Erythroblast (primary cell): ENCODE measurements at regions not wholly inside any gene's neighbourhood (a gene's known extent, or its start where the extent isn't known, plus 50 kb on each side); places are given as distances from the start of the nearest gene placed in this dataset.

Source experiments
- DNase-seq, 2 experiments: peaks; one replicate each; lab custom pipeline; 2025; lab: John Stamatoyannopoulos, UW
- GATA1 ChIP-seq: IDR thresholded peaks from 2 replicates; pipeline ENCODE4 v1.6.1; 2011; ENCODE audit warnings: low read depth, mild to moderate bottlenecking, control low read depth, low read length, moderate library complexity
- POLR2A ChIP-seq: IDR thresholded peaks from 2 replicates; pipeline ENCODE4 v1.6.1; 2011; ENCODE audit warnings: mild to moderate bottlenecking, low read length

DNA sequence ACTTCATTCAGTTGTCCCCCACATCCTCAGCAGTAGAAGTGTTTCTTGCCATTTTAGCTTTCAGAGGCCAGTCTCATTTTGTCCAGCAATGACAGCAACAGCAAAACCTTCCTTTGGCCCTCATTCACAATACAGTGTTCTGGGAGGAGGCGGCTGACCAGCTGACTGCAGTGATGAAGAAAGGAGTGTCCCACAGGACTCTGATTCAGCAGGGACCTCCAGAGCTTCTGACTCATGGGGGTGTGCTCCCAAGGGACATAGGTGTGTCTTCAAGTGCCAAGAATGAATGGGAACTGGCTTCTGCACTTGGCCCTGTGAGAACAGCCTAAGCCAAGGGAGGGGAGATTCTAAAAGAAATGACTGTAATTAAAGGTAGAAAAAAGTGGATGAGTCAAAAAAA lies 147.0 kb upstream of the PELI1 start:
- DNase-seq: no peak
- no peak for TF ChIP-seq POLR2A
- TF ChIP-seq GATA1: no peak

DNA sequence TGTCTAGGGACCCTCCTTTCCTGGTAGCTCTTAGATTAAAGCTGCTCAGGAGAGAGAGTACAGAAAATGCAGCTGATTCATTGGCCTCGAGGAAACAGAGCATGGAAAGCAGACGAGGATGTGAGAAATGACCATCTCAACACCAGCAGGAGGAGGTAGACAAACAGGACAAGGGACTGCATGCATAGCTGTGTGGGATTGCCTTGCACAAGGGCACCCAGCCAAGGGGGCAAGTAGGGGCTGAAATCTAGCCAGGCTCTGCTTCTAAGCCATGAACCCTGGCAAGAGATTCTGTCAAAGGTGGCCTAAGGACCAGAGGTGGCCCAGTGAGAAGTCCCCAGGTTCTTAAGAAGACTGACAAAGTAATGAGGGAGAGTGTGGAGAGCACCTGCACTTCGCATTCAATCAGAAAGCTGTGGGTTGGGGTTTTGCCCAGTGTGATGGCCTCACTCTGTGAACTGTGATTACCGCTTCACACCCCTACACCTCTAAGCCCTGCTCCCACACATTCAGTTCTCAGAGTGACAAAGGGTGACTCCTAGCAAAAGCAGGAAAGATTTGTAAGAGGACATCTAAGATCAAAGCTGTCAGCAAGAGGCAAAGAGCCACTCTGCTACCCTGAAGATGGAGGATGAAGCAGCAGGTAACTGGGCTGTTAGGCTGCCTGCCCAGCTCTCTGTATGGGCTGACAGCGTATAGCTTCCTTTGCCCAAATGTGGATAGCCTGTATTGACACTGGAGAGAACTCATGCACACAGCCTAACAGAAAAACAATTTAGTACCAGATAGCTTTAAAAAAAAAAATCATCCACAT lies 151.3 kb upstream of the PELI1 start:
- no peak for DNase-seq
- TF ChIP-seq GATA1: no peak
- no peak for TF ChIP-seq POLR2A

DNA sequence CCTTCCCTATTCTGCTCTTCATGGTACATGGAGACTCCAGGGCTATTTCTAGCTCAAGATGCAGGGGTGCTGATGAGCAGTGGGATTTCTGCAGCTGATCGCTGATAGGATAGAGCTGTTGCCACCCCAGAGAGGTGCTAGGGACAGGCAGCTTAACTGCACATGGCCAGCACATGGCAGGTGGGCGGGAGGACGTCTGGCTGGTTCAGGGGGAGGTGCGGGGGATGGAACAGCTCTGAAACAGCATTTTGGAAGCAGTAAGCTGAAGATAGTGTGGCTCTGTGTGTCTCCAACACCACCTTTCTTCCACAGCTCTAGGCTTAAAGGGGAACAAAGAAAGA lies 151.9 kb upstream of the PELI1 start:
- no peak for TF ChIP-seq POLR2A
- DNase-seq: no peak

DNA sequence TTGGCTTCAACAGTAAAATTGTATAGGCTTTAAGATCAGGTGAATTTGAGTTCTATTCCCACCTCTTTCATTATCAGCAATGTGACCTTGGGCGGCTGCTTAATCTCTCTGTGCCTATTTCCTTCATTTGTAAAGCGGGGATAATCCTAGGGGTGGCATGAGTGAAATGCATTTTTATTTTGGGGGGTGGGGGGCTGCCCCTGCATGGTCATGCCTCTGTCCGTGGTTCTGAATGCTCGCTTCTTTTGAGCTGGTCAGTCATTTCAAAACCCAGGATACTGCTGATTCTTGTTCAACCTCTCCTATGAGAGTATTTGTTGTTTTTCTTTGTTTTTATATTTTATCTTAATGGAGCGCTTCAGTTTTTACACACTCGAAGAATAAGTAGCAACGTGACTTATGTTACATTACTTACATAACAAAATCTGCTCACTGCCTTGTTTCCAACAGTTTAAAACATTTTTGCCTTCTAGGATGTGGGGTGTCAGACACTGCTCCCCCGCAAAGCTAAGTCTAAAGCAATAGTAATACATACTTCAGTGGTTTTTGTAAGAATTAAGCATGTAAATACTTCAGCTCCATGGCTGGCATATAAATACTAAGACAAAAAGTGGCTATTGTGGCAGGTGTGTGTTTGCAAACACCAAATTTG lies 152.6 kb upstream of the PELI1 start:
- TF ChIP-seq POLR2A (no peak), GATA1 (no peak)
- DNase-seq: no peak

DNA sequence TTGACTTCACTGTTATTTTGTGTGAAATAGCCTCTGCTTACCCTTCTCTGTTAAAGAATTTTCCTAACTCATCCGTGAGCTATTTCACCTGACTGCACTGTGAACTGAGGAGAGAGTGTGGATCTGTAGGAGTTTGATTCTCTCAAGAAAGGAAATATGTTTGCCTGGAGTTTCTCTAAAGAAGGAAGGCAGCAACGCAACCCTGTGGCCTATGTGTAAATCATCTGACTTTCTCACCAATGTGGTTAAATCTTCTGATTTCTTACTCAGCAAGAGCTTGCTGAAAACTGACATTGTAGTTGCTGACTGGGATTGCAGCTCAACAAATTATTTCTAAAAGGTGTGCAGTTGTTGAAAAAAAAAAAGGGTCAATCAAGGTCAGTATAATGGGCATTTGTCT lies 153.9 kb upstream of the PELI1 start:
- TF ChIP-seq POLR2A (no peak), GATA1 (no peak)
- DNase-seq: no peak

DNA sequence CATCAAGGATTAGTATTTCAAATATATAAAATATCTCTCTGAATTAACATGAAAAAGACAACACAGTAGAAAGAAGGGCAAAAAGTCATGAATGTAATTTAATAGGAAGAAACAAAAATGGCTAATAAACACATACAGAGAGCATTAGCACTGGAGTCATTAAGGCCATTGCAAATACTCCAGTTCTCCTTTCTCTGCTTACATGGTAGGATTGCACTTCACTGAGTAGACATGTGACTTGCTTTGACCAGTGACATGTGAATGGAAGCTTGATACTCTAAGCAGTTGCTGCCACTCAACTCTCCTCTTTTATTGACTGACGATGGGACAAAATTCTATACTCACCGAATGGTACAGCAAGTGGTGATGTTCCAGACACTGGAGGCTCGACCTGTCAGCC lies 153.9 kb upstream of the LGALSL start:
- TF ChIP-seq POLR2A (no peak), GATA1 (no peak)
- DNase-seq: no peak

DNA sequence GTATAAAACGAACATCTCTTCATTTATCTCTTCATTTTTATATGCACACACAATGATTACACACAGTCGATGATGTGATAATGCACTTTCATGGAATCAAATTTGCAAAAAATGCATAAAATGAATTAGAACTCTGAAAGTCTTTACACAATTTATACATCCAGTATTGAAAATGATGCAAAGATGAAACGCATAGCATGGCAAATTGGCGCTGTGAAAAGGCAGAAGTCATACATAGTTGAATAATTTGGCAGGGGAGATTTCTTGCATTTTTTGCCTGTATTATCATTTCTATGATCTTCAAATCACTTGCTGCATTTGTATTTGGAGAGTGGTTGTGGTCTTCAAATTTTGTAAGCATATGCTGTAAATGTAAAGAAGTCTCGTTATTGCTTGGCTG lies 150.7 kb upstream of the LGALSL start:
- no peak for DNase-seq
- TF ChIP-seq GATA1 (no peak), POLR2A (no peak)

DNA sequence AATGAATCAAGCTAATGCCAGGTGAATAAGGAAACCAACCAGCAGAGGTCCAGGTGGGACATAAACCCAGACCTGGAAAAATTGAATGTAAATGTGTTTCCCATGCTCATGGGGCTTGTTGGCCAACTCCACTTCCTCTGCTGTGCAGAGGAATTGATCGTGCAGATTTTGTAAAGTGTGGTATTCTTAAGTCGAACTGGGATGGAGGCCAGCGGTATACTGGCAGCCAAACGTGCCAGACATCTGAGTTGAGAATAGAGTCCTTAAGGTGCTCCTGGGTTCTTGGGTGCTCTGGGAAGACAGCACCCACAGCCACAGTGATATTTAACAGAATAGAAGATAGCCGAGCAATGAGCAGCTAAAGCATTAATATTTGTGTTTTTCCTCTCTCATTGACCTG lies 146.5 kb upstream of the LGALSL start:
- no peak for TF ChIP-seq POLR2A
- DNase-seq: no peak

DNA sequence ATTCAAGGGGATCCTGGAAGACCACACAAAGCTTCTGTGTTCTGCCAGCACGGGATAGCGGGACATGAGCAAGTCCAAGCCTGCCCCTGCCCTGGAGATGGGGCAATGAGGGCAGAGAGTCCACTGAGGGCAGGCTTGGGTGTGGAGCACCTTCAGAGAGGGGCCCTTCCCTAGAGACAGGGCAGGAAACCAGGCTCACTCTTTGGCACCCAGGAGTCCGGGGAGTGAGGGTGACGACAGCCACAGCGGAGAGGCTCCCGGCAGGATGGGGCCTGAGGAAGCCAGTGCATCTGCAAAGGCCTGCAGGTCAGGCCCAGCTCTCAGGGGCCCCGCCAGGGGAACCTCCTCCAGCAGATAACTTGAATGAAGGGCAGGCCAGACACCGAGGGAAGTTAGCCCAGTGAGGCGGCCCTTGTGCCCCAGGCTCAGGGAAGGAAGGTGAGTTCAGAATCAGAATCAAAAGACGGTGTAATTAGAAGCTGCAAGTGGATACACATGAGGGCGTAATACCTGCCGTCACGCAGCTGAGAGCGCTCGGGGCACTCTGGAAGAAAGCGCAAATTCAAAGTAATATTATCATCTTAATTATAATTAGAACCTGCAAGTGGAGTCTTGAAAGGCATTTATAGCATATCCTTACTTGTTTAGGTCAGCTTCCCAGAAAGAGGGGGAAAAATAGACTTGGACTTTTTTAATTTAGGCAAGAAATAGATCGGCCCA lies 142.6 kb upstream of the LGALSL start:
- TF ChIP-seq GATA1 (no peak), POLR2A (no peak)
- no peak for DNase-seq

DNA sequence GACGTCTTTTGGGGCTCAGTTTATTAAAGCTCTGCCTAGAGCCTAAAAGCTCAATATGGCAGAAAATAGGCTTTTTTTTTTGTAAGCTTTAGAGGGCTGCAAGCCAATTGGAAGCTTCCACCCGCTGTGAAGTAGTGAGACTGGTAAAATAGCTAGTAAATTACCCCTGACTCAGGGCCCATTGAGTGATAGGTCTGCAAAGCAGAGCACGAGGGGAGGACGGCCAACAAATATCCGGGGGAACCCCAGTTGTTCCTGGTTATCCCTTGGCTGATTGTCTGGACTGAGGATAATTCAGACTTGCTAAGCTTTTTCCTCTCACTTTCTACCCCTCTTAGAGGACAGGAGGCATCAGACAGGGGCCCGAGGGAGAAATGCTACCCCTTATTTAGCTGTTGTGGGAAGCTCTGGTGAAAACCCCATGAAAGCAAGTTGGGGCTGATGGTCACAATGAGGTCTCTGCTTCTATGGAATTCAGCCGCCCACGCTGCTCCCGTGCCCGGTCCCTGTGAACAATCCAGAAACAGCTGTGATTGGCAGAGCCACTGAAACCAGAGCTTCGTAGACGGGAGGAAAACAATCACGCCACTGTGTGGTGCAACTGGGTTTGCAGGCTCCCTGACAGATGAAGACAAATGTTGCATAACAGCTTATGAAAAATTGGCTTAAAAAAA lies 141.9 kb upstream of the LGALSL start:
- DNase-seq: no peak
- TF ChIP-seq POLR2A: no peak
- no peak for TF ChIP-seq GATA1

DNA sequence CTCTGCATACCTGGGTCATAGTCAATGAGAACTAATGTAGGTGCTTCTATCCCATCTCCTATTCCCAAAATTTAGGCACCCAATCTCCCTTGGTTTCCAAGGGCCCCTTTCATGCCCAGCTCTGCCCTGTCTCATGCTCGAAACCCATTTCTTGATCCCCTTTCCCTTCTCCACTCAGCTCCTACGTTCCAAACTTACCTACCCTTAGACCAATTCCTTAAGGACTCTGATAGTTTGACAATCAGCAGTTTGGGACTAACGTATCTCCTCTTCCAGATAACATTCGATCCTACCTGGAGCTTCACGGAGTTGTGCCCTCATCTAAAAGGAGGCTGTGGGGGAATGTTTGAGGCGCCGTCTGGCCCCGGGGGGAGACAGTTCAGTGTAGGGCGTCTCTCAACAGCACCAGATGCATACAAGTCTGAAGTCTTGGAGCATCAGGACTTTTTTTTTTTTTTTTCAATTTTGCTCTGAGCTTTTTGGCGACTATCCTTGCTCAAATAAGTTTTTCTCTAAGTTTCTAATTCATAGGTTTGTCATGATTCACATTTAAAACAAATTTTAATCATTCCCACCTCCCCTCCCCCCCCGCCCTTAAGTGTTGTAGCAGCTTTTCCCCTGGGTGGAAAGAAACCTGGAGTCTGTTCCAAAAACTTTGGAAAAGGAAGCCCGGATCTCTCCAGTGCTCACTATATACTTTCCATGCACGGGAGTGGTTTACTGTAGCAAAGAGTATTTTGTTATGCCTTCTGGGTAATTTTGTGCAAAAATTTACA lies 141.2 kb upstream of the LGALSL start:
- TF ChIP-seq POLR2A: no peak
- no peak for TF ChIP-seq GATA1

DNA sequence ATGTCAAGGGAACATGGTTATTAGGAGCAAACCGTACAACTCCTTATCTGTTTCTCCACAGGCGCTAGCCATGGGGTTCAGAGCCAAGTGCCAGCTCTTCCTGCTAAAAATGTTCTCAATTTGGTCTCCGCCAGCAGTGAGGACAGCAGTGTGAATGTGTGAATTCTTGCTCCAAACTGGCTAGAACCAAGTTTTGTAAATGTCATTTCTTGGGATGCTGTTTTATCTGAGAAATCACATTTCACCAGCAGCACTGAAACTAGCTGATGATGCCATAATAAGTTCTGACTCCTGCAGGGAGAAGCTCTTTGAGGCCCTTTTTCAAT lies 140.6 kb upstream of the LGALSL start:
- TF ChIP-seq POLR2A: no peak
- no peak for TF ChIP-seq GATA1
- peak in 1 of 2 experiments; percentile 12 for DNase-seq

More for the DNA sequence above, 141.2 kb upstream of the LGALSL start:
- DNase-seq: no peak

DNA sequence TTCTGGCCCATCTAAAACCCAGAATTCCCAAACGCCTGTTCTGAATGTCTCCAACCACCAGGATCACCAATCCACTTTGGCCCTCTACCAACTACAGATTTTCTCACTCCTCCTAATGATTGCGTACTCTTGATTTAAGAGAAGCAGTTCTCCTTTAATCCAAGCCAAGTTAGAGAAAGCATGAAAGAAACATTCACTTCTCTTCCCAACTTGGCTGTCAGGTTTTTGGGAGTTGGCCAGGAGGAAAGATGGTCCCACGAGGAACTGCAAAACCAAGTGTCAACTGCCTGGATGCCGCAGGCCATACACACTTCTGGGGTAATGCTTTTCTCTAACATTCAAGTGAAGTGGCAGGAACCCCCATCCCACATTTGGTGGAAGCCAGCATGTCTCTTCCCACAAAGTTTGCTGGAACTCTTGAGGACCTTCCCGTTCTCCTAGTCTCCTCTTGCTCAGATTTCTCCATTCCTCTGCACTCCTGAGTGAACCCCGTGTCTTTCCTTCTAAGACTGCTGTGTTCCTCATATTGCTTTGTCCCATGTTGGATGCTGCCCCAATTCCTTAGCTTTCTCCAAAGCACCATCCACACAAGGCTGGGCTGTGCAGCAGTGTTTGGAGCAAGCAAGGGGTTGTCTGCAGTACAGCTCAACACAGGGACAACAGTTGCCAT lies 138.5 kb upstream of the LGALSL start:
- DNase-seq: no peak
- TF ChIP-seq POLR2A: no peak
- TF ChIP-seq GATA1: no peak
